GM21786 (cell line): ENCODE measurements at regions not wholly inside any gene's neighbourhood (a gene's known extent, or its start where the extent isn't known, plus 50 kb on each side); places are given as distances from the start of the nearest gene placed in this dataset.

Source experiments
- ATAC-seq: cut with Tn5 transposase; IDR thresholded peaks from one replicate; pipeline ENCODE4 v1.9.1; 2021; ENCODE audit not compliant: unreplicated experiment

DNA sequence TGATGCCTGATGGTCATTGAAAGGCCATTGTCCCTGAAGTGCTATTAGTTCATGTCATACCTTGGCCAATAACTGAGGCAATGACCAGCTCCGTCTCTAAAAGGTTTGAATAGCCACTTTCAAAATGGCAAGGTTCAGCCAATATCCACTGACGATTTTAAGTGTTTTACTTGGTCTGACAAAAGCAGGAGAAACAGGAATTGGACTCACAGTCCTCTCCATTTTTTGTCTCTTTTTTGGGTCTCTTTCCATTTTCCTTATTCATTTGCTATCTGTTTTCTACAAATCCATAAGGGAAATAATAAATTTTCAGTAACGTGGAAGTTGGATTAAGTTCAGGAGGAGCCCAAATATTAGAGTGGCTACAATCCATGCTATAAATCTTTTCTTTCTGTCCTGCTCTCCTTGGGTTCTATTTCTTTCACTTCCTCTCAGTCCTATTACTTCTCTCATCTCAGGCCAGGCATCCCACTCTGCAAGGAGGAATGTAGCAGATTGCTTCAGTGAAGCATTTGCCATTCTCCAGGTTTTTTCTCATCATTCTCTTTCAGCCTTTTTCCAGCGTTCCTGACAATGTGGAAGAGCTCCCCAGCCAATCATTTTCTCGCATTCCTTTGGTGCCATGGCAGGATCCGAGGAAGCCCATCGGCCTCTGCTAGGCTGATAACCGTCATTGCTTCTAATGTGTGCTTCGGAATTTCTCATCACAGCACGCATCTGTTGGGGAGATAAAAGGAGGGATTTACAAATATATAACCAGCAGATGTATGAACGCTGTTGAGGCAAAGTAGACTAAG, 414.5 kb downstream of the ADGRL2 start:
- no peak for ATAC-seq

DNA sequence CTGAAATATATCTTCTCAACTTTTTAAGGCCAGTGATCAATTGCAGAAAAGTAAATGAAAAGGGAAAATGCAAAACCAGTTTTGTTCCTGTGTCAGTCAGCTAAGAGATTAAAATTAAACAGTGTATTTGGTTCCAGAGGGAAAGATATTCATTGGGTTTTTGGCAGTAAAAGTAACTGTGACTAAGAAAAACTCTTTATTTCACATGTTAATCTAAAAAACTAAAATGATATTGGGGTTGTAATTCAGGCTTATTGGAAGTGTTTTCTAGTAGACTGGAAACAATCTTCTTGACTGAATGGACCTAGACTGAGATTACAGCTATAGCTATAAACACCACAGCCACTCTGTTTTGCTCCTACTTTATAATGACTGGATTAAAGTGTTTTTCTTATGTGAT, 413.9 kb downstream of the ADGRL2 start:
- ATAC-seq: no peak

DNA sequence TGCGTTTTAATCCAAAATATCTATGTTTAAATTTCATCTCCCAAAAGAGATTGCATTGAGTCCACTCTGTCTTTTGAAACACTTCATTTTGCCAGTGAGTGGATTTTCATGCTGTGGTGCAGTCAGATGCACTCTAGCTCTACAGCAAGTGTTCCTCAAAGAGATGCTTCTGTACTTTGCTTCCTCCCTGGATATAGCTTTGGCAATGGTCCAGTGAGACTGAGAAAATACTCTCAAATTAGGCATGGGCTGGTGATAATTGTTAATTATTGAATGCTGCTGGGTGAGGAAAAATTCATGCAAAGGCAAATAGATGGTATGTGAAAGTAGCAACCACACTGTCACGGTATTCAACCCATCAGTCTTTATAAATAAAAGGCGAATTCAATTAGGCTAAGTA, 396.9 kb downstream of the ADGRL2 start:
- ATAC-seq: no peak

DNA sequence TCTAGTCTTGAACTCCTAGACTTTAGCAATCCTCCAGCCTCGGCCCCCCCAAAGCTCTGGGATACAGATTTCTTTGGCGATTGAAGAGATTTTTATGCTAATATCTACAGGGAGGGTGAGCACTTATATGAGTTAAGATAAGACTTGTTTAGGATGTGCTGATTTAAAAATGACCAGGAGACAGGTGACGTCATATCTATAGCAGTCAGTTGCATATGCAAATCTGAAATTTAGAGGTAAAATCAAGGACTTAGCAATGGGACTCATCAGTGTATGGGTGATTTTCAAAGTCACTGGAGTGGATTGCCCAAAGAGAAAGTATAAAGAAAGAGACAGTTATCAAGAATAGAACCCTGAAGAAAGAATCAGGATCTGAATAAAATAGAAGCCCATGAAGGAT, 394.5 kb downstream of the ADGRL2 start:
- no peak for ATAC-seq

DNA sequence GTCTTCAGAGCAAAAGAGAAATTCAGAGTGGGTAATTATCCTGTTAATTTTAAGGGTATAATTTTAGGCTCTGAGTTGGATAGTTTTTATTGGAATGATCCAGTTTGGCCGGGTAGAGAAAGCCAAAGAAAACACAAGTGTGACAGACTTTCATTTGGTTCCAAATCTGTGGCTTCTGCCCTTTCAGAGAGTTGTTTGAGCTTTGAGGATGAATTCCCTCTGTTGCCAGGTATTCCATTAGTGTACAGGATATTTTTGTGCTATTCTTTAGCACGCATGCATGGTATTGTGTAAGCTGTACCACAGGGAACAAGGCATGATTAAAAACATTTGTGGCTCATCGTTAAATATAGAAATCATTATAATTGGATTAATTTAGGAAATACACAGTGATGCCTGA, 384.4 kb downstream of the ADGRL2 start:
- ATAC-seq: no peak

DNA sequence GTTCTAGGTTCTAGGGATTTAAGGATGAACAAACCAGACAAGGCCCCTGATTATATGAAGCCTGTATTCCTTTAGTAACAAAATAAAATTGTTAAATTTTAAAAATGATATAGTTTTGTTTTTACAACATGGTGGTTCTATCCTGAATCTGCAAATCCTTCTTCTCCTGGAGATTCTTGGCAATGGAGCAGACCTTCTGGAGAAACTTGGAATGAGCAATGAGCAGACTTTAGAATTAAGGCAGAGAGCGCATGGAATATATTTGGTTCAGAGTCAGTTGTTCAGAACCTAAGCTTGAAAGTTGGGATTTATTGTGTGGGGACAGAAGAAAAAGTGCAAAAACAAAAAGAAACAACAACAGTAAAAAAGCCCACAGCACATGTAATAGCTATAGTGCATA, 381.1 kb downstream of the ADGRL2 start:
- ATAC-seq: no peak

DNA sequence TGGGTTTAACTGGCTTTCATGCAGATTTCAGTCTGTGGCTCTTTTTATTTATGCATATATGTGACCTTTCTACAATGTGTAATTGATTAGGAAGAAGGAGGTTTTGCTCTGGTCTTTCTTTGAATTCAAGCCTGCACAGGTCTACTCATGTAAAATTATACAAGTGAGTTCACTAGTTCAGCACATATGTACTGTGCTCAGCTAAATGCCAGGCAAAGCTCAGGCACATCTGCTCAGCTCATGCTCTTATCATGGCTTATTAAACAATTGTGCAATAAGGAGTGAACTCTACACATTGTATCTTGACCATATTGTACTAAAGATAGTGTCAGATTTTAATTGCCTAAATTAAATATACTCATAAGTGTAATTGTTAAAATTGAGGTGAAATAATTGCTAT, 378.4 kb downstream of the ADGRL2 start:
- ATAC-seq: no peak

DNA sequence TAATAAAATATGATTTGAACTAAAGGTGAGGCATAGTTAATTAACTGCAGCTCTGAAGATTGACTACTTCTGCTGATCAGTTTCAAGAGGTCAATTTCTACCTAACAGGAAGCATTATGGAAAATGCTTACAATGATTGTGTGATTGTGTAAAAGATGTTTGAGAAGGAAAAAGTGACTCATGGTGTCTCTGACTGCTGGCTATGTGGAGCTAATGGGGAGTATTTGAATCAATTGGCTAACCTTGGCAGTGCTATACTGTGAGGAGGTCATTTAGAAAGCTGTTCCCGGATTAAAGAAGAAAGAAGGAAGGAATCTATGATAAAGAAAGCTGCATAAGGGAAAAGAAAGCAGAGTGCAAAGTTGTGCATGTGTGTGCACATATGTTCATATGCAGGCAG, 376.5 kb downstream of the ADGRL2 start:
- ATAC-seq: no peak

DNA sequence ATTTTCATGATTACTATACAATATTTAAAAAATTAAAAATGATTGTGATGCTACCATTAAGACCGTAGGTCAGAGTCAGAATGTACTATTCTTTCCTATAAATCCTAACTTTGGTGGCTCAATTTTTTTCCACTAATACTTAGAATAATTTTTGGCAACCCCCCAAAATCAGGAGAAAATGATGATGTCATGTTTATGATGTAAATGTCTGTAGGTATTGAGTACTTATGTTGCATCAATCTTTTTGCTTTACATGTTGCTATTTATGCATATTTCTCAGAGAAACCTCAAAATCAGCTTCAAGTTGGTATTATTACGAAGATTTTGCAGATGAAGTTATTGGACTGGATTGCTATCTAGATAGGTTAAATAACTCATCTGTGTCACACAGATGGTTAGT, 371.2 kb downstream of the ADGRL2 start:
- ATAC-seq: no peak

DNA sequence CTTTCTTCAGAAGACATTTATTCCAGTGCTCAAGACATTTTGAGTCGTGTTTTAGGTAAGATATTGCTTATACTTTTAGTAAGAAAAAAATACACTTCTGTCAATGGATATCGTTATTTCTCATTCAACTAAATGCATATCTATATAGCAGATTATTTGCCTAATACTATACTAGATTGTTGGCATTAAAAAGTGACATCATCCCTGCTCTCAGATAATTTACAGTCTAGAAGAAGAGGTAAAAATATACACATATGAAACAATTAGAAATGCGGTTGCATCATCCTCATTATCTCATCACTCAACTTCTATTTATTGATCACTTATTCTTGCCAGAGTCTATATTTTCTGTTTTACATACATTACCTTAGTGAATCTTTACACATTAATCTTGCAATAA, 367.7 kb downstream of the ADGRL2 start:
- ATAC-seq: no peak

DNA sequence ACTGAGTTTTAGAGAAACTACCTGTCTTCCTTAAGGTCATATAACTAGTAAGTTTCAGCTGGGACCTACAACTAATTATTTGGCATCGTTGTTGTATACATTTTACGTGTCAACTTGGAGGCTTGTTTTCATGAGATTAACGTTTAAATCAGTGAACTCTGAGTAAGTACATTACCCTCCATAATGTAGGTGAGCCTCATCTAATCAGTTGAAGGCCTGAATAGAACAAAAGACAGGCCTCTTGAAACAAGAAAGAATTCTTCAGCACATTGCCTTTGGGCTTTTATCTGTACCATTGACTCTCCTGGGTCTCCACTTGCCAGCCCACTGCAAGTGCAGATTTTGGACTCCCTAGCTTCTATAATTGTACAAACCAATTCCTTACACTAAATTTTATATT, 364.6 kb downstream of the ADGRL2 start:
- ATAC-seq: no peak

DNA sequence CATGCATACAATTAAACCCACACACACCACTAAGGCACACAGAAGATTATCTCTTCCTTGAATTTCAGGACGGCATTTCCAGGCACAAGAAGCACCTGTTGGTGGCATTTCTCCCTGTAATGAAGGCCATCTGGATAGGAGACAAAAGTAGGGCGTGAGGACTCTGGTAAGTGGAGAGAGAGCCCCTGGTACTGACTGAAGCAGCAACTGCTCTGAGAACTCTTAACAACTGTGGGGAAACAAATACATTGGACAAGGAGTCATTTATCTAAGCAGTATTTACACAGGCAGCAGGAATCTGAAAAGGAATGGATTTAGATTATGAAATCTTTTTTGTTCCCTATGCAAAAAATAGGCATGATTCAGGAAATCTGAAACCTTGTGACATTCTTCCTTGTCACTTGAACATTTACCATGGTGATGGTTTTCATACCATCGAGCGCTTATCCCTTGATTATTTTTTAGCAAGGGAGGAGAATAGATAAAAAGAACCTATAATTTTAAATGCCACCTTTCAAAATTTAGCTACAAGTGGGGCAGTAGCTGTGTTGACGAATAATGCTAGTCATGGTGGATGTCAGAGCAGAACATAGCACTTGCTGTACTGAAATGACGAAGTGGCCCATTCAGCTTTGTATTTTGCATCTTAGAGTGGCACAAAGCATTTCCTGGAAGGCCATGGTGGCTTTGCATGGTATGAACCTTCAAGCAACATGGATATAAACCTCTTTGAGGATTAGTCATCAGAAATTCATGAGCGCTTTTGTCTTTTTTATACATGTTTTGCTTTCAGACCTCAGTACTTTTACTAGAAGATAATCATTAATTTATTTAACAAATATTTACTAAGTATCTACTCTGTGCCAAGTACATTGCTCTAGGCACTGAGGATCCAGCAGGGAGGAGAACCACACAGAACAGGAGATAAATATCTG, 362.0 kb downstream of the ADGRL2 start:
- ATAC-seq: no peak

DNA sequence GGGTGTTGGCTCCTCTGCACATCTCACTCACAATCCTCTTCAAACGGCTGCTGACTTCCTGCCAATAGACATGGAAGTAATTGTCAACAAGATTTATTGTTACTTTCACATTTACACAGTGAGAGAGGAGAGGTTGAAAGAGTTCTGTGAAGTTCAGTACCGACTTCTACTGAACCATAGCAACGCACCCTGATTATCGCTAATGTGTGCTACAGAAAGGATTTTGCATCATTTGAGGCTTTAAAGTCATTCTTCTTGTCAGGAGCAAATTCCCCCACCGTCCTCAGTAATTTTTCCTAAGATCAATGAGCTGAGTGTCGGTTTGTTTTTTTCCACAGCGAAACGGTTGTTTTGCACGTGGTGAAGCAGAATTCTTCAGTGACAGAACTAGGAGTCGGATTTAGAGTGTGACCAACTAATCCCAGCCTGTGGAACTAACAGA, 361.0 kb downstream of the ADGRL2 start:
- ATAC-seq: no peak

DNA sequence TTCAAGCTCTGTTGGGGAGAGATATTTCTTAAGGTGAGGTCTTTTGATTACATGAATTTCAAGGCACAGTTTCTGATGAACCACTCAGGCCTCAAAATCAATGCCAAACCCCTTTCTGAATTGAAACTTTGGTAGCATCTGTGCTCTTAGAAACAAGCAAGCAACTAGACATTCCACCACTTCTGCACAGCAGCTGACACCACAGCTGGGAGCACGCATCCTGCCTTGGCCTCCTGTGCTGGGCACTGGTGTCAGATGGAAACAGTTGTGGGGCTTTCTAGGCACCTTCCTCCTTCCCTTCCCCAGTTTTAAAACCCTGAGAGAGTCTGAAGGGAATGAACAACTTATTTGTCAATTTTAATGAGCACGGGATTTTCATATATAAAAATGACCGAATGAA, 360.2 kb downstream of the ADGRL2 start:
- peak; percentile 44 for ATAC-seq

DNA sequence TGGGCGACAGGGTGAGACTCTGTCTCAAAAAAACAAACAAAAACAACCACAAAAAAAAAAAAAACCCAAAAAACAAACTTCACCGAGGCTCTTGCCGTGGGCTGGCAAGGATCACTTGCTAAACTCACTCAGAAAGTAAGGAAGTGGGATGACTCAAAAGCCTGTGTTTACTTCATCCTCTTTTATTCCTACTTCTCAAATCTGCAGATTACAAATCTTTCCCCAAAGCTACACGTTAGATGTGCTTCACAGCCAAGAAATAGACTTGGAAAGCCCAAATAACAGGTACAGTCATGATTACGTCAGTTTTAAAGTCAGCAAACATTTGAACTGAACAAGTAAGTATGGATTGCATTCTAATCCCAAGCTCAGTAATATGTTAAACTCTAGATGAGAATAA, 359.3 kb downstream of the ADGRL2 start:
- ATAC-seq: no peak

DNA sequence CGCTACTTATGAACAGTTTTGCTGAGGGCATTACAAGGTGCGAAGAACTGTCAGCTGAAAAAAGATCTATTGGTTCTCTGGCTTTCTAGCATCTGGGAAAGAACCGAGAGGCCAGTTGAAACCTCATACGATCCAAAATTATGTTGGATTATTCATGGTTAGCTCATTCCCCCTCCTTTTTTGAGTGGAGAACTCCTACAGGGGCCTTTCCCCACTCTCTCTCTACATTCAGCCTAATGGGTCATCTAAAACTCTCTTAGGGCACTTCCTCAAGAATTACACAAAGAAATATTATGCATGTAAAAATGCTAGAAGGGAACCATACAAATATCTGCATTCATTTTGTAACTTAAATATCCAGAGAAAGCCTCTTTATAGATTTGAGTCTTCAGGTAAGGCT, 358.2 kb downstream of the ADGRL2 start:
- no peak for ATAC-seq

DNA sequence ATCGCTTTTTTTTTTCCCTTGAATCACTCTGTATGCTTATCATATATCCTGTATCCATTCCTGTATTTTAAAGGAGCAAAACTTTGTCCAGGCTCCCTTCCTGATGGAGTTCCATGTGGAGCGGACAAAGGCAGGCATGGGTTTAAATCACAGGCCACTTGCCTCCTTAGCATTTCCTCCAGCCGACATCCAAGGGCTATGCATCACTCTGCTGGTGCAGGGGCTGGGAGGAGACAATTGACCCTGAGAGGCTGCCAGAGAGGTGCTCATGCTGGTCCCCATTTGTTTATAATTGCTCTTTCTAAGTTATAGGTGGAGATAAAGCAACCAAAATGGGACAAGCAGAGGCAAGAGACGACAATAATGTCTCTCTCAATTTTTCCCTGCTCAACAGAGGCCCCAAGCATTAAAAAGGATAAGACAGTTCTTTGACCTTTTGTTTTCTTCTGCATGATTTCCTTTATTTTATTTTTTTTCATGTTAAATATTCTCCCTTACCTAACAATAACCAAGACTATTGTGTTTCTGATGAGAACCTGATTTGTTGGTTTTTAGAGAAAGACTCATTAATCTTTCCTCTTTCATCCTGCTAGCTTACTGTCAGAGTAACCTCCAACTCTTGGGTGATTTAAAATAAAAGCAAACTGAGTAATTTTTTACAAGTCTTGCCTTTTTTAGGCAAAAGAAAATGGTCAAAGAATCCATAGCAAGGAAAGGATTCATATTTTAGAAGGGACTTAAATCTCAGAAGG, 353.7 kb downstream of the ADGRL2 start:
- ATAC-seq: no peak

DNA sequence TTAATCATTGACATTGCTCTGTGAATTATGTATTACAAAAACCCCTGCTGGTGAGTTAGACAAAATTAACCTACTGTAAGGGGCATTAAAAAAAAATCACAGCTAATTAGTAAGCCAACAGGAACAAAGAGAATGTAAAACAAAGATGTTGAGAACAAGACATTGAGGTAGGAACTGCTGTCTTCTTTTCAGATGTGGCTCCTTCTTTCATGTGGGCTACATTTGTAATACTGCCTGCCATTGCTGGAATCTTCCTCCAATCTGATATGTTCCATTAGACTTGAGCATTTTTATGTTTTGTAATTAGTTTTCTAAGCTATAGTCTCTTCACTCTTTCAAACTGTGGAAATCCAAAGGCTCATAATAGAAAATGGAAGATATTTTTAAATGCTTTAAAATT, 353.0 kb downstream of the ADGRL2 start:
- ATAC-seq: no peak

DNA sequence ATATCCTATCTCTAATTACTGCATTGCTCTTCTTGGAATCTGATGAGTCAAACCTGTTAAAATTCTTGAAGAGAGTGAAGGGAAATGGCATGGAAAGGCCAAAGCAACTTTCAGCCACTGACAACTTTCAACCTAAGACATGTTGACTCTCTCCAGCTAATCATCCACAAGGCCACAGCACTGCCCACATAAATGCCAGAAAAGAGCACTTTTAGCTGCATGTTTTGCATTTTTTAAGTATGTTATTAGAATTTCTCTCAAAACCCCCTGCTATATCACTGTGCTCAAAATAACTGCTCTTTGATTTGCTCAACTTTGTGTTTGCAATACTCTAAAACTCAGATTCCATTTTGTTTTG, 352.5 kb downstream of the ADGRL2 start:
- peak; percentile 47 for ATAC-seq

DNA sequence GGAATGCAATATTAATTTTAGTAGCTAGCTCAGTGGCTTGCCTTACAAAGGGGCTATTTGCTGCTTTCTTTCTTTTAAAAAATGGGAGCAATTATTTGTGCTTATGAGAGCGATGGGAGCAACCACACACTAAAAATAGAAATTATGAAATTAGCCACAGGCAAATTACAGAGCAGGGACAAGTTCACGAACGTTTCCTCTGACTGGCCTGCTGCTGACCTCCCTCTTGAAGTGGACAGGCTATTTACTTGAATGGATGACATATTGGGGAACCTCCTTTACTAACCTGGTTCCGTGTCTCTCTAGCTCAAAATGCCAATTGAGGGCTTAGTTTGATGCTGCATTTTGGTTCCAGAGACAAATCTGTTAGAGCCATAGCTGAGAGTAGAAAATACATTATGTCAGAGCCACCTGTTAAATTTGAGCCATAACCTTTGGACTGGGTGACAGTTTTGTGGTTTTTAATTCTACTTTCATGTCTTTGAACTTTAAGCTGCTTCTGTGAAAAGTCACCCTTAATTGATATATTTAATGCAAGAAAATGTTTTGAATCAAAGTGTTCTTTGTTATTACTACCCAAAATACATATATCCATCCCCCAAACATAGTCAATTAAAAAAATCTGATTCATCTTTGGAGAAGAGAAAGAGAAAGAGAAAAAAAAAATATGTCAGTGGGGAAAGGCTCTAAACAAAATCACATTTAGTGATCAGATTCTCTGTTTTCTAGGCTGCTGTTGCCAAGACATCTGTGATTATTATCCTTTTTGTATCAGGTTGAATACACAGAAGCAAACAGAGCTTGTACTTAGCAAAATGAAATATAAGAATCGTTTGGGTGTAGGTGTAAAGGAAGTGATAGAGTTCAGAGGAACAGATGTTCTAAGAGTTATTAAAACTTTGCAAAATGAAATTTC, 351.9 kb downstream of the ADGRL2 start:
- peak; percentile 73 for ATAC-seq

DNA sequence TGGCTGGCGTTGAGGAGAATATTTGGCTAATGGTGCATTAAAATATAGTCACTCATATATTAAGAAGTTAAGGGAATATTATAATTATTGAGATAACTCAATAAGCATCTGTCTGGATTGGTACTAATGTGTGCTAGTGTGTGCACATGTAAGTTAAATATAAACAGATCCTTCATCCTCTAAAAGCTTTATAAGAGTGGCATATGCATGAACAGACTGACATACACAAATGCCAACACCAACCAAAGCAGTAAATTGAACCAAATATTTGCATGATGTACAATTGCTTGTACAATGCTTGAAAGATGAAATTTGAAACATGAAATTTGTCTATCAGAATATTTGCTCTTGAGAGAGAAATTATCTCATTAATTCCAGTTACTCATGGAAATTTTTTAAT, 344.9 kb downstream of the ADGRL2 start:
- no peak for ATAC-seq
